Caco-2 (cell line): ENCODE measurements at regions not wholly inside any gene's neighbourhood (a gene's known extent, or its start where the extent isn't known, plus 50 kb on each side); places are given as distances from the start of the nearest gene placed in this dataset.

ENCODE experiments used
- BruUV-seq: library from RNA; stranded (reverse); fragments of 400-500 nt; replicated peaks from 2 replicates; lab custom pipeline; 2021; lab: Mats Ljungman, UMichigan
- CTCF ChIA-PET: fragments of 300-600 bp; sonication (Branson Sonifier 250); formaldehyde crosslinking; loops from one replicate; lab custom pipeline; 2022; ENCODE audit warnings: antibody characterized with exemption; lab: Charles Lee
- POLR2A ChIA-PET: fragments of 300-600 bp; sonication (Branson Sonifier 250); formaldehyde crosslinking; loops from one replicate; lab custom pipeline; 2022; ENCODE audit warnings: antibody characterized with exemption; lab: Charles Lee
- DNase-seq, 2 experiments: peaks; one replicate each; pipeline versions ENCODE4 v3.0.0 to v3.0.0-alpha.2; 2020 to 2022
- H3K27me3 ChIP-seq: replicated peaks from 2 replicates; pipeline ENCODE4 v1.6.0; 2011; ENCODE audit warnings: low read length; ENCODE audit not compliant: control insufficient read depth, insufficient read depth
- H3K36me3 ChIP-seq: 2 replicates; pipeline ENCODE4 v1.5.1; 2011; ENCODE audit warnings: low read length; ENCODE audit not compliant: control insufficient read depth, insufficient read depth
- H3K4me1 ChIP-seq: fragments of 250-450 bp; sonication (Bioruptor Pico); 2 replicates; pipeline ENCODE4 v1.5.1; 2020; ENCODE audit warnings: mild to moderate bottlenecking
- H3K4me3 ChIP-seq: 2 replicates; pipeline ENCODE4 v1.5.1; 2011; ENCODE audit warnings: low read depth, mild to moderate bottlenecking, control low read depth, low read length
- H3K9me3 ChIP-seq: fragments of 250-450 bp; sonication (Bioruptor Pico); 2 replicates; pipeline ENCODE4 v1.5.1; 2020; ENCODE audit warnings: mild to moderate bottlenecking, moderate library complexity
- H3K27ac Mint-ChIP-seq: one replicate; pipeline ENCODE4 v1.8.0; 2022; ENCODE audit warnings: mixed read lengths; ENCODE audit not compliant: unreplicated experiment
- H3K27me3 Mint-ChIP-seq: one replicate; pipeline ENCODE4 v1.8.0; 2022; ENCODE audit warnings: mixed read lengths; ENCODE audit not compliant: insufficient read depth, unreplicated experiment
- H3K36me3 Mint-ChIP-seq: one replicate; pipeline ENCODE4 v1.8.0; 2022; ENCODE audit warnings: mild to moderate bottlenecking, mixed read lengths; ENCODE audit not compliant: insufficient read depth, unreplicated experiment
- H3K4me1 Mint-ChIP-seq: one replicate; pipeline ENCODE4 v1.8.0; 2022; ENCODE audit warnings: low read depth, mixed read lengths; ENCODE audit not compliant: unreplicated experiment
- H3K4me3 Mint-ChIP-seq: one replicate; pipeline ENCODE4 v1.8.0; 2022; ENCODE audit warnings: mild to moderate bottlenecking, moderate library complexity, mixed read lengths; ENCODE audit not compliant: unreplicated experiment
- H3K9me3 Mint-ChIP-seq: one replicate; pipeline ENCODE4 v1.8.0; 2022; ENCODE audit warnings: mixed read lengths; ENCODE audit not compliant: unreplicated experiment
- CTCF ChIP-seq, 2 experiments: fragments of 200-600 bp in 1 of 2; IDR thresholded peaks; 1 replicate in 1 of 2; 2 replicates in 1 of 2; pipeline versions ENCODE4 v1.5.1 to v1.8.0; 2011 to 2022; ENCODE audit warnings: antibody characterized with exemption in 1 of 2, control low read depth in 1 of 2, inconsistent platforms in 1 of 2, low read depth in 1 of 2, low read length in 1 of 2, mild to moderate bottlenecking in 1 of 2, moderate library complexity in 1 of 2; ENCODE audit not compliant: insufficient read depth in 1 of 2, severe bottlenecking in 1 of 2, unreplicated experiment in 1 of 2
- intact Hi-C: fragments of 100-400 bp; cut with micrococcal nuclease; formaldehyde crosslinking; loops from one replicate; pipeline ENCODE4 v1.10.0; 2022; ENCODE audit not compliant: unreplicated experiment

- ChIA-PET POLR2A (no interaction called here), CTCF (no interaction called here)
- no peak overlapping the region for H3K4me3 Mint-ChIP-seq
- H3K4me3 ChIP-seq, result no peak overlapping the region
- H3K9me3 Mint-ChIP-seq, result peaks cover 15% of the 10 kb centered on the region
- H3K27me3 ChIP-seq, result no peaks in the 10 kb centered on the region
- H3K36me3 ChIP-seq, result no peaks in the 10 kb centered on the region
- H3K4me1 ChIP-seq, result no peaks in the 10 kb centered on the region
- no peak for TF ChIP-seq CTCF (IDR thresholded peaks at IDR 0.05; ENCODE audit: insufficient read depth in 1 of 2, low read depth in 1 of 2, low read length in 1 of 2, severe bottlenecking in 1 of 2, unreplicated experiment in 1 of 2)
- peaks cover 11% of the 10 kb centered on the region for H3K9me3 ChIP-seq
- intact Hi-C loops, result no loop called here
- no peaks in the 10 kb centered on the region for H3K4me1 Mint-ChIP-seq
- no peaks in the 10 kb centered on the region for H3K27me3 Mint-ChIP-seq
- BruUV-seq, result no TSS peak
- H3K27ac Mint-ChIP-seq, result no peak overlapping the region
- H3K36me3 Mint-ChIP-seq, result no peaks in the 10 kb centered on the region
- DNase-seq, result no peak
Measured at GRCh38 chr4:141933978-141934377, 297.6 kb downstream of the IL15 start.

- H3K27me3 Mint-ChIP-seq, result no peaks in the 10 kb centered on the region
- no peaks in the 10 kb centered on the region for H3K4me1 Mint-ChIP-seq
- no peak overlapping the region for H3K4me3 Mint-ChIP-seq
- no peak for TF ChIP-seq CTCF (IDR thresholded peaks at IDR 0.05; ENCODE audit: insufficient read depth in 1 of 2, low read depth in 1 of 2, low read length in 1 of 2, severe bottlenecking in 1 of 2, unreplicated experiment in 1 of 2)
- Histone ChIP-seq H3K9me3 (no peaks in the 10 kb centered on the region), H3K36me3 (no peaks in the 10 kb centered on the region), H3K4me1 (no peaks in the 10 kb centered on the region), H3K27me3 (no peaks in the 10 kb centered on the region), H3K4me3 (no peak overlapping the region)
- DNase-seq, result no peak
- H3K27ac Mint-ChIP-seq, result no peak overlapping the region
- H3K9me3 Mint-ChIP-seq, result no peaks in the 10 kb centered on the region
- H3K36me3 Mint-ChIP-seq, result no peaks in the 10 kb centered on the region
- BruUV-seq, result no TSS peak
- ChIA-PET CTCF (no interaction called here), POLR2A (no interaction called here)
- intact Hi-C loops, result no loop called here
Measured at GRCh38 chr4:141955696-141956095, 319.3 kb downstream of the IL15 start.

- H3K4me3 Mint-ChIP-seq, result no peak overlapping the region
- BruUV-seq, result no TSS peak
Measured at GRCh38 chr4:141957416-141957815, 321.0 kb downstream of the IL15 start.

More at GRCh38 chr4:141957416-141957815, 321.0 kb downstream of the IL15 start:
- H3K27ac Mint-ChIP-seq, result no peak overlapping the region
- H3K36me3 Mint-ChIP-seq, result no peaks in the 10 kb centered on the region
- intact Hi-C loops, result no loop called here
- DNase-seq, result no peak
- POLR2A ChIA-PET, result no interaction called here
- CTCF ChIA-PET, result no interaction called here
- no peaks in the 10 kb centered on the region for H3K4me1 Mint-ChIP-seq
- no peak overlapping the region for H3K4me3 ChIP-seq
- no peak for TF ChIP-seq CTCF (IDR thresholded peaks at IDR 0.05; ENCODE audit: insufficient read depth in 1 of 2, low read depth in 1 of 2, low read length in 1 of 2, severe bottlenecking in 1 of 2, unreplicated experiment in 1 of 2)
- no peaks in the 10 kb centered on the region for H3K27me3 ChIP-seq
- no peaks in the 10 kb centered on the region for H3K9me3 ChIP-seq
- H3K27me3 Mint-ChIP-seq, result no peaks in the 10 kb centered on the region
- no peaks in the 10 kb centered on the region for H3K4me1 ChIP-seq
- H3K9me3 Mint-ChIP-seq, result no peaks in the 10 kb centered on the region
- no peaks in the 10 kb centered on the region for H3K36me3 ChIP-seq
